ENCODE measurements at regions not wholly inside any gene's neighbourhood (a gene's known extent, or its start where the extent isn't known, plus 50 kb on each side); places are given as distances from the start of the nearest gene placed in this dataset.

DNA sequence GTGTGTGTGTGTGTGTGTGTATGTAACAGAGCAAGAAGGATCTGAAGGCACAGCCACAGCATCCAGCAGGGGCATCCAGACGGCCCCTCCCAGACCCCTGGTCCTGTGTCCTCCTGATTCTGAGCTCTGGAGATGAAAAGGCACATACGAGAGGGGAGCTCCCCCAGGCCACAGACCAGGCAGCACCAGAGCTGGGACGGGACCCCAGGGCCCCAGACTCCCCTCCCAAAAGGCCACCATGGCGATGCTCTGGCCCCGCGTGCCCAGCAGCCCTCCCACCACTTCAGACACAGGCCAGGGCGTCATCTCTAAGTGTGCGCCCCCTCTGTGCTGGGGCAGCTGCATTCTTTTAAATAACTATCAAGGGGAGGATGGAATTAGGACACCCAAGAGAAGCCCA lies 245.8 kb downstream of the MATN1 start:
- TF ChIP-seq, protein P1, sequence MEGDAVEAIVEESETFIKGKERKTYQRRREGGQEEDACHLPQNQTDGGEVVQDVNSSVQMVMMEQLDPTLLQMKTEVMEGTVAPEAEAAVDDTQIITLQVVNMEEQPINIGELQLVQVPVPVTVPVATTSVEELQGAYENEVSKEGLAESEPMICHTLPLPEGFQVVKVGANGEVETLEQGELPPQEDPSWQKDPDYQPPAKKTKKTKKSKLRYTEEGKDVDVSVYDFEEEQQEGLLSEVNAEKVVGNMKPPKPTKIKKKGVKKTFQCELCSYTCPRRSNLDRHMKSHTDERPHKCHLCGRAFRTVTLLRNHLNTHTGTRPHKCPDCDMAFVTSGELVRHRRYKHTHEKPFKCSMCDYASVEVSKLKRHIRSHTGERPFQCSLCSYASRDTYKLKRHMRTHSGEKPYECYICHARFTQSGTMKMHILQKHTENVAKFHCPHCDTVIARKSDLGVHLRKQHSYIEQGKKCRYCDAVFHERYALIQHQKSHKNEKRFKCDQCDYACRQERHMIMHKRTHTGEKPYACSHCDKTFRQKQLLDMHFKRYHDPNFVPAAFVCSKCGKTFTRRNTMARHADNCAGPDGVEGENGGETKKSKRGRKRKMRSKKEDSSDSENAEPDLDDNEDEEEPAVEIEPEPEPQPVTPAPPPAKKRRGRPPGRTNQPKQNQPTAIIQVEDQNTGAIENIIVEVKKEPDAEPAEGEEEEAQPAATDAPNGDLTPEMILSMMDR (IDR thresholded peaks at IDR 0.05; ENCODE audit: control extremely low read depth, extremely low read depth) = no peak
- no peak for DNase-seq
- Histone ChIP-seq H3K9ac (ENCODE audit: insufficient read depth in 1 of 2, low read length in 2 of 2) (no peak overlapping the region), H3K4me3 (no peak overlapping the region), H3K36me3 (ENCODE audit: control insufficient read depth in 4 of 4, insufficient read depth in 4 of 4, low read length in 4 of 4) (no peaks in the 10 kb centered on the region), H3K27ac (ENCODE audit: low read depth in 1 of 2, low read length in 1 of 2) (no peak overlapping the region), H3K9me3 (ENCODE audit: control insufficient read depth in 4 of 4, insufficient read depth in 3 of 4, low read length in 3 of 4) (peaks cover 0 to 25% (median 11%) of the 10 kb centered on the region in 4 donors), H3K27me3 (ENCODE audit: control insufficient read depth in 3 of 3, insufficient read depth in 3 of 3, low read length in 2 of 3) (peaks cover 0 to 3% (median 0%) of the 10 kb centered on the region in 3 donors), H3K4me1 (ENCODE audit: control insufficient read depth in 5 of 5, insufficient read depth in 5 of 5, low read length in 5 of 5) (no peaks in the 10 kb centered on the region)
- ATAC-seq (ENCODE audit: insufficient read depth, low FRiP score) = no peak
- WGBS, 2 donors = 78 to 83% methylated on average over 8 of the region's 8 CpGs

DNA sequence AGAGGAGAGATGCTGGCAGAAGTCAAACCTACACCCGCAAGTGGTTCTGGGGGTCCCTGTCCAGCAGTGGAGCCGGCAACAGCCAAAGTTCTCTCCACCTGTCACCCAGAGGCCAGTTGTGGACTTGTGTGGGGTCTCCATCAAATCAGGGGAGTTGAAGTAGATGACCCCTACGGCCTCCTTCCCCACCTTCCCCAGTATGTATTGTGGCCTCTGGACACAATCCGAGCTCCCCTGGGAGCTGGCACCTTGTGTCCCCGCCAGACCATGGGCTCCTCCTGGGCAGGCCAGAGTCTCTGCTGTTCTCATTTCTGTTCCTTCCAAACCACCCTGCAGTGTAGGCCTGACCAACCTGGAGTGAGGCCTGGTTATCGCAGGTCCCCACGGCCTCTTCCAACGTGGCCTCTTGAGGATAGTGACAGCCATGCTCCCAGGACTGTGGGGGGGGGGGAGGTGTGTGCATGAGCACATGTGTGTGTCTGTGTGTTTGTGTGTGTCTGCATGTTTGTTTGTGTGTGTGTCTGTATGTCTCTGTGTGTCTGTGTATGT lies 246.4 kb downstream of the MATN1 start:
- DNase-seq (no peak), ATAC-seq (ENCODE audit: insufficient read depth, low FRiP score) (no peak)
- H3K9ac ChIP-seq (ENCODE audit: insufficient read depth in 1 of 2, low read length in 2 of 2) = no peak overlapping the region
- 90 to 92% methylated on average over 8 of the region's 8 CpGs for WGBS, 2 donors
- H3K36me3 ChIP-seq (ENCODE audit: control insufficient read depth in 4 of 4, insufficient read depth in 4 of 4, low read length in 4 of 4) = no peaks in the 10 kb centered on the region
- no peak overlapping the region for H3K27ac ChIP-seq (ENCODE audit: low read depth in 1 of 2, low read length in 1 of 2)
- no peaks in the 10 kb centered on the region for H3K4me1 ChIP-seq (ENCODE audit: control insufficient read depth in 5 of 5, insufficient read depth in 5 of 5, low read length in 5 of 5)
- H3K27me3 ChIP-seq (ENCODE audit: control insufficient read depth in 3 of 3, insufficient read depth in 3 of 3, low read length in 2 of 3) = peaks cover 0 to 3% (median 0%) of the 10 kb centered on the region in 3 donors
- TF ChIP-seq, protein P1 (IDR thresholded peaks at IDR 0.05; ENCODE audit: control extremely low read depth, extremely low read depth) = no peak
- peaks cover 0 to 19% (median 7%) of the 10 kb centered on the region in 4 donors for H3K9me3 ChIP-seq (ENCODE audit: control insufficient read depth in 4 of 4, insufficient read depth in 3 of 4, low read length in 3 of 4)
- H3K4me3 ChIP-seq = no peak overlapping the region

DNA sequence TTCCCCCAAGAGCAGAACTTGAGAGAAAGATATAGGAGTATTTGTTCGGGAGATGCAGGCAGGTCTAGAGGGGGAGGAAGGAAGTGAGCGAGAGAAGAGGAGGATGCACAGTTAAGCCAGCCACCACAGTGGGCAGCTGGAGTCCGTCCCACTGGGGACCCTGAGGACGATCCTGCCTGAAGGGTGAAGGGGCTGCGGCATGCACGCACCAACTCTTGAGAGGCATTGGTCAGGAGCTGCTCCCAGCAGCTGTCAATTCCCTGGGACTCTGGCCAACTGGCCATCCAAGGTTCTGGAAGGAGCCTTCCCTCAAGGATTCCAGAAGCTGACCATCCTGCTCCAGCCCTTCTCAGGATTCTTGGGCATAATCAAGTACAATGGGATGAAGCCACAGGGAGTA lies 246.9 kb downstream of the MATN1 start:
- ATAC-seq (ENCODE audit: insufficient read depth, low FRiP score) (no peak), DNase-seq (no peak)
- WGBS, 2 donors = 48 to 52% methylated on average over 6 of the region's 6 CpGs
- Histone ChIP-seq H3K4me3 (no peak overlapping the region), H3K27ac (ENCODE audit: low read depth in 1 of 2, low read length in 1 of 2) (no peak overlapping the region), H3K9ac (ENCODE audit: insufficient read depth in 1 of 2, low read length in 2 of 2) (no peak overlapping the region), H3K36me3 (ENCODE audit: control insufficient read depth in 4 of 4, insufficient read depth in 4 of 4, low read length in 4 of 4) (no peaks in the 10 kb centered on the region), H3K4me1 (ENCODE audit: control insufficient read depth in 5 of 5, insufficient read depth in 5 of 5, low read length in 5 of 5) (no peaks in the 10 kb centered on the region), H3K27me3 (ENCODE audit: control insufficient read depth in 3 of 3, insufficient read depth in 3 of 3, low read length in 2 of 3) (peaks cover 0 to 3% (median 0%) of the 10 kb centered on the region in 3 donors), H3K9me3 (ENCODE audit: control insufficient read depth in 4 of 4, insufficient read depth in 3 of 4, low read length in 3 of 4) (peaks cover 0 to 16% (median 4%) of the 10 kb centered on the region in 4 donors)
- TF ChIP-seq, protein P1 (IDR thresholded peaks at IDR 0.05; ENCODE audit: control extremely low read depth, extremely low read depth) = no peak

DNA sequence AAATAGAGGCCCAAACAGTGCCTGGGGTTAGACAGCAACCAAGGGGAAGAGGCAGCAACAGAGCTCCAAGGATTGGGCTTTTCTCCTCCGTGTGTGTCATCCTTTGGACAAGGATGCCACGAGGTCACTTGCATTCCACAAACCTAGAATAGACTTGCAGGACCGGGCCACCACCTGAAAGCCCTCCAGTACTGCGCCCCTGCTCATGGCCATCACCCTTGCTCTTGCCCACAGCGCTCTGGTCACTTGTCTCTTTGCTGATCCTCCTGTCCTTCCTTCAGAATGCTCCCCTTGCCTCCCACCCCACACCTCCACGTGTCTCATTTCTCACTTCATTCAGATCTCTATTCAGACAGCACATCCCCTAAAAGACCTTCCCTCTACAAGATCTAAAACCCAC lies 247.4 kb downstream of the MATN1 start:
- Histone ChIP-seq H3K9ac (ENCODE audit: insufficient read depth in 1 of 2, low read length in 2 of 2) (no peak overlapping the region), H3K4me1 (ENCODE audit: control insufficient read depth in 5 of 5, insufficient read depth in 5 of 5, low read length in 5 of 5) (no peaks in the 10 kb centered on the region), H3K27me3 (ENCODE audit: control insufficient read depth in 3 of 3, insufficient read depth in 3 of 3, low read length in 2 of 3) (peaks cover 0 to 3% (median 0%) of the 10 kb centered on the region in 3 donors), H3K9me3 (ENCODE audit: control insufficient read depth in 4 of 4, insufficient read depth in 3 of 4, low read length in 3 of 4) (peaks cover 0 to 13% (median 2%) of the 10 kb centered on the region in 4 donors), H3K27ac (ENCODE audit: low read depth in 1 of 2, low read length in 1 of 2) (no peak overlapping the region), H3K36me3 (ENCODE audit: control insufficient read depth in 4 of 4, insufficient read depth in 4 of 4, low read length in 4 of 4) (no peaks in the 10 kb centered on the region), H3K4me3 (no peak overlapping the region)
- no peak for ATAC-seq (ENCODE audit: insufficient read depth, low FRiP score)
- TF ChIP-seq, protein P1 (IDR thresholded peaks at IDR 0.05; ENCODE audit: control extremely low read depth, extremely low read depth) = no peak
- no peak for DNase-seq
- WGBS, 2 donors = 60 to 69% methylated on average over 6 of the region's 6 CpGs
